Loucy (cell line): ENCODE measurements at regions not wholly inside any gene's neighbourhood (a gene's known extent, or its start where the extent isn't known, plus 50 kb on each side); places are given as distances from the start of the nearest gene placed in this dataset.
"Not testable (repeated sequence)": the region's sequence is repeated elsewhere in the genome, so short reads cannot be mapped to it uniquely, and the experiment has no call there.

Experiments
- H2AFZ ChIP-seq: fragments of 200-600 bp; sonication (generic); 2 replicates; pipeline ENCODE4 v1.6.0; 2016; ENCODE audit warnings: antibody characterized with exemption, mild to moderate bottlenecking, low read length, moderate library complexity
- H3F3A ChIP-seq: fragments of 200-600 bp; 2 replicates; pipeline ENCODE4 v1.6.0; 2016; ENCODE audit warnings: antibody characterized with exemption, low read depth, mild to moderate bottlenecking
- H3K27me3 ChIP-seq: fragments of 200-600 bp; sonication (generic); 2 replicates; pipeline ENCODE4 v1.6.1; 2014; ENCODE audit warnings: low read length, mild to moderate bottlenecking; ENCODE audit not compliant: insufficient read depth, poor library complexity, severe bottlenecking
- H3K36me3 ChIP-seq: fragments of 200-600 bp; sonication (generic); 2 replicates; pipeline ENCODE4 v1.6.1; 2016; ENCODE audit warnings: low read length; ENCODE audit not compliant: insufficient read depth
- H3K4me1 ChIP-seq: fragments of 200-600 bp; sonication (generic); 2 replicates; pipeline ENCODE4 v1.5.1; 2014; ENCODE audit warnings: low read length, mild to moderate bottlenecking; ENCODE audit not compliant: insufficient read depth, poor library complexity, severe bottlenecking
- H3K4me2 ChIP-seq: fragments of 200-600 bp; sonication (generic); 2 replicates; pipeline ENCODE4 v1.6.0; 2014; ENCODE audit warnings: antibody characterized with exemption, low read length, low read depth, mild to moderate bottlenecking; ENCODE audit not compliant: poor library complexity, severe bottlenecking
- H3K4me3 ChIP-seq: fragments of 200-600 bp; sonication (generic); 2 replicates; pipeline ENCODE4 v1.5.1; 2014; ENCODE audit warnings: low read length, mild to moderate bottlenecking, mixed read lengths; ENCODE audit not compliant: poor library complexity, severe bottlenecking
- H3K79me2 ChIP-seq: fragments of 200-600 bp; sonication (generic); 2 replicates; pipeline ENCODE4 v1.6.1; 2014; ENCODE audit warnings: low read length; ENCODE audit not compliant: insufficient read depth
- H3K9ac ChIP-seq: fragments of 200-600 bp; sonication (generic); 2 replicates; pipeline ENCODE4 v1.6.0; 2014; ENCODE audit warnings: mild to moderate bottlenecking, low read depth, low read length, moderate library complexity; ENCODE audit not compliant: poor library complexity, severe bottlenecking
- H3K9me2 ChIP-seq: fragments of 200-600 bp; sonication (generic); replicated peaks from 2 replicates; pipeline ENCODE4 v1.6.1; 2016; ENCODE audit warnings: low read depth, low read length, mixed read lengths
- H3K9me3 ChIP-seq: fragments of 200-600 bp; sonication (generic); 2 replicates; pipeline ENCODE4 v1.6.1; 2014; ENCODE audit warnings: mild to moderate bottlenecking, antibody characterized with exemption, low read length, low read depth; ENCODE audit not compliant: insufficient read depth
- H4K20me1 ChIP-seq: fragments of 200-600 bp; sonication (generic); 2 replicates; pipeline ENCODE4 v1.6.0; 2014; ENCODE audit warnings: antibody characterized with exemption, low read length, mild to moderate bottlenecking; ENCODE audit not compliant: insufficient read depth, poor library complexity, severe bottlenecking
- EZH2phosphoT487 ChIP-seq: fragments of 200-600 bp; IDR thresholded peaks from 2 replicates; pipeline ENCODE4 v1.6.1; 2018; ENCODE audit warnings: antibody characterized with exemption, mild to moderate bottlenecking, moderate library complexity, borderline replicate concordance
- TF ChIP-seq, protein P1 (sequence below): fragments of 200-600 bp; sonication (generic); conservative IDR thresholded peaks from 2 replicates; pipeline ENCODE4 v1.5.1; 2014; ENCODE audit warnings: mild to moderate bottlenecking, antibody characterized with exemption, low read length

DNA sequence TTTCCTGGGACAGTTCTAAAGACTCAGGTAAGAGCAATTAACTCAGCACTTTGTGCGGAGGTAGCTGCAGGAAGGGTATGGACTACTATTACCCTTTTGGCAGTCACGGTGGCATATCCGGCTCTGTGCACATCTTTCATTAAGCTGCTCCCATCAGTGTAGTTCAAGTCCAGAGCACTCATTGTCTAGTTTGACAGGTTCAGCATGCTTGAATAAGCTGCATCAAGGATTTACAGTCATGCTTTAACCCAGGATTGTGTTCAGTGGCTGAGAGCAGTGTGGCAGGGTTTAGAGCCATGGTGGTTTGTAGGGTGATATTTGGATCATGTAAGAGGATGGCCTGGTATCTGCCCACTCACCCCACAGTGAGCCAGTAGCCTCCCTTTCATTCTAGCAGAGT lies 294.5 kb upstream of the NPAP1 start:
- not testable (repeated sequence) for H3K9me3 ChIP-seq, H3K4me2 ChIP-seq, H3F3A ChIP-seq

DNA sequence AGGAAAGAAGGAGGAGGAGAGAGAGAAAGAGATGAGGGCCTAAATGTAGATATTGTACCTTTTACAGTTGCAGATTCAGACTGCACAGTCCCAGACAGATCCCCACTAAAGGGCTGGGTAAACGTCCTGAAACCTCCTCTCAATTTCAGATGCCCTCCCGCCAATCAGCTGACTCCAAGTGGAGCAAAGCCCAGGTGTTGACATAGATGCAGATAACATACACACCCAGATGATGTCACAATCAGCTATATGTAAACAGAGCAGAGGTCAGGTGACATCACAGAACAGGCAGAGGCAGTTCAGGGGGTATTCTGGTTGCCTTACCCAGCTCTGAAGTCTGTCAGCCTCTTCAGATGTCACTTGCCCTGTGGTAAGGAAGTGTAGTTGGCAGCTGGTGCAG lies 290.3 kb upstream of the NPAP1 start:
- not testable (repeated sequence) for H4K20me1 ChIP-seq, H3K79me2 ChIP-seq, H3K27me3 ChIP-seq, H3K36me3 ChIP-seq, H3K9me2 ChIP-seq, H3K9me3 ChIP-seq, H2AFZ ChIP-seq, H3K4me1 ChIP-seq, H3K4me3 ChIP-seq, H3F3A ChIP-seq, H3K9ac ChIP-seq, H3K4me2 ChIP-seq

More for the DNA sequence above, 294.5 kb upstream of the NPAP1 start:
- H4K20me1 ChIP-seq, H3K9me2 ChIP-seq, H3K4me1 ChIP-seq, H2AFZ ChIP-seq, H3K79me2 ChIP-seq, H3K36me3 ChIP-seq, H3K27me3 ChIP-seq, H3K9ac ChIP-seq, H3K4me3 ChIP-seq: not testable (repeated sequence)

DNA sequence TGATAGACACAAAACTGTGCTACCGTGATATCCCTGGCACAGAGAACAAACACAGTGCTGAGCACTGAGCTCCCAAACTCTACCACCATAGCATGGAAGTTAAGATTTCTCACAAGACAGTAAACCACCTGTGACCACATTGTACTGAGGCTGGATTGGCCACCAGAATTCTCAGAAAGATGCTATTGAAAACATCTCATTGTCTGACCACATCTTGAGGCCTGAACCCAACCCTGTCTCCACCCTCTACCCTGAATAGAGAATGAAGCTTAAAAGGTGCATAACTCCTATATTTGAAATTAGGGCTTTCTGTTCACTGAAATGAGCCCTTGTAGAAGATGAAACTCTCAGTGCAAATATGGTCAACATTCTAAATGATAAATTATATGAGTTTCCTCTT lies 281.3 kb upstream of the NPAP1 start:
- no peak for TF ChIP-seq EZH2phosphoT487
- TF ChIP-seq, protein P1, sequence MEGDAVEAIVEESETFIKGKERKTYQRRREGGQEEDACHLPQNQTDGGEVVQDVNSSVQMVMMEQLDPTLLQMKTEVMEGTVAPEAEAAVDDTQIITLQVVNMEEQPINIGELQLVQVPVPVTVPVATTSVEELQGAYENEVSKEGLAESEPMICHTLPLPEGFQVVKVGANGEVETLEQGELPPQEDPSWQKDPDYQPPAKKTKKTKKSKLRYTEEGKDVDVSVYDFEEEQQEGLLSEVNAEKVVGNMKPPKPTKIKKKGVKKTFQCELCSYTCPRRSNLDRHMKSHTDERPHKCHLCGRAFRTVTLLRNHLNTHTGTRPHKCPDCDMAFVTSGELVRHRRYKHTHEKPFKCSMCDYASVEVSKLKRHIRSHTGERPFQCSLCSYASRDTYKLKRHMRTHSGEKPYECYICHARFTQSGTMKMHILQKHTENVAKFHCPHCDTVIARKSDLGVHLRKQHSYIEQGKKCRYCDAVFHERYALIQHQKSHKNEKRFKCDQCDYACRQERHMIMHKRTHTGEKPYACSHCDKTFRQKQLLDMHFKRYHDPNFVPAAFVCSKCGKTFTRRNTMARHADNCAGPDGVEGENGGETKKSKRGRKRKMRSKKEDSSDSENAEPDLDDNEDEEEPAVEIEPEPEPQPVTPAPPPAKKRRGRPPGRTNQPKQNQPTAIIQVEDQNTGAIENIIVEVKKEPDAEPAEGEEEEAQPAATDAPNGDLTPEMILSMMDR = no peak
- no peaks in the 10 kb centered on the region for H3K36me3 ChIP-seq
- no peak overlapping the region for H2AFZ ChIP-seq
- H4K20me1 ChIP-seq = no peaks in the 10 kb centered on the region
- H3F3A ChIP-seq = no peaks in the 10 kb centered on the region
- H3K9me2 ChIP-seq = no peaks in the 10 kb centered on the region
- H3K4me2 ChIP-seq = no peak overlapping the region
- no peak overlapping the region for H3K4me3 ChIP-seq
- H3K9ac ChIP-seq = no peak overlapping the region
- no peaks in the 10 kb centered on the region for H3K9me3 ChIP-seq
- no peaks in the 10 kb centered on the region for H3K27me3 ChIP-seq
- H3K4me1 ChIP-seq = no peaks in the 10 kb centered on the region
- no peaks in the 10 kb centered on the region for H3K79me2 ChIP-seq

DNA sequence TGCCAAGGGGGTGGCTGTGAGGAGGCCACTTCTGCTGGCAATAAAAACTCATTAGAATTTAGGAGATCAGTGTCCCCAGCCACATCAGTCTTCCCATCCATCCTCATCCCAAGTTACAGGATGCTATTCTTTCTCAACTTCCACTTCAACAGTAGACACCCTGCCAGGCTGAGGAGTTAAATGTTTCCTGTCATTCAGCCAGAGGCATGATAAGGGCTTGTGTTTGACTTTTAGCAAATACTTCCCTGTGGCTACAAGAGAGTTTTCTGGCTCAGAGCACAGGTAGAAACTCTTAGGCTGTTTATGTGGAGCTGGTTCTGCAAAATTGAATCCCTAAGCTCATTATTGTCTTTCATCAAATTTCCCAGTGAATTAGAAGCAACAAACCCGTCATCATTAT lies 262.9 kb upstream of the NPAP1 start:
- H3K9ac ChIP-seq, H4K20me1 ChIP-seq, H3K79me2 ChIP-seq, H3K36me3 ChIP-seq, H3K4me3 ChIP-seq, H3F3A ChIP-seq, H3K9me3 ChIP-seq, H2AFZ ChIP-seq, H3K27me3 ChIP-seq, H3K4me2 ChIP-seq, H3K9me2 ChIP-seq, H3K4me1 ChIP-seq: not testable (repeated sequence)

DNA sequence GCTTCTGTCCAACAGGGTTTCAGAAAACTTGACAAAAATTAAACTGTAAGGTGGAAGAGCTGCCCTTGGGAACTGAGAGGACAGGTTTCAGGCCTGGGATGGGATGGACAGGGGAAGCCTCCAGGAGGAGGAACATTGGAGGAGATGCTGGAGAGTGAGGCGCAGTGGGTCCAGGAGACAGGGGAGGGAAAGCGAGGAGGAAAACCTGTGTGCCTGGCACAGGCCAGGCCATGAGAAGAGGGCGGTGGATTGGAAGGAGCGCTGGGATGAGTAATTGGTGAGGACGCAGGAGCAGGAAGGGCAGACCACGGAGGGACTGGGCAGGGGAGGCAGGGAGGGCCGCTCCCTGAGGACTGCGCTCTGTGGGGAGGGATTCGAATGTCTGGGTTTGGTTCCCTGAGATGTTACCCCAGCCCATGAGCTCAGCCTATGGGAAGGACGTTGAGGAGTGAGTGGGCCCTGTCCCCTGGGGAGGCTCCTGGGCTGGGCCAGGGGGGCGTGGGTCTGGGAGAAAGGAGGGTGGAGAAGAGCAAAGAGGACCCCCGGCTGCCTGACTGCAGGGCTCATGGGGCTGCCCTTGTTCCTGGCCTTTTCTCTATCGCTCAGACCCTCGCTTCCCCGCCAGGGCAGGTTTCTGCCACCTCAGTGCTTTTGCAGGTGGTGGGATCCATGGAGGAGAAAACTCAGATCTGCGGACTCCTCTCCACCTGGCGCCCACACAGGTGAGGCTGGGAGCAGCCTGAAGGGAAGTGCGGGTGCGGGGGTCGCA lies 249.1 kb upstream of the NPAP1 start:
- not testable (repeated sequence) for H3F3A ChIP-seq, H3K9ac ChIP-seq, H4K20me1 ChIP-seq, H3K4me3 ChIP-seq, H3K79me2 ChIP-seq, H2AFZ ChIP-seq, H3K27me3 ChIP-seq, H3K9me2 ChIP-seq, H3K4me2 ChIP-seq, H3K36me3 ChIP-seq, H3K9me3 ChIP-seq, H3K4me1 ChIP-seq

DNA sequence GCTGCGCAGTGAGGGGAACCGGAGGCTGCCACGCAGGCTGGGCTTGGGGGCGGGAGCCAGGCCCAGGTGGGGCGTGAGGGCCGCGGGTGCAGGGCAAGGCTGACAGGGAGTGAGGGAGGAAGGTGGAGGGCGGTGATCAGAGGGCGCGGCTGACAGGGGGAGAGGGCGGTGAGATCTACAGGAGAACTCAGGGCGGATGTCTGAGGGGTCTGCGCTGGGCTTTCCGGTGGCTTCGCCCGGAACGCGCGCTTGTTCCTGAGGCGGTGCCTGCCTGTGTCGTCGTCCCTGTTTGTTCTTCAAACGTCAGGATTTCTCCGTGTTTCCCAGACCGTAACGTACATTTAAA lies 248.5 kb upstream of the NPAP1 start:
- not testable (repeated sequence) for H3K27me3 ChIP-seq, H3K36me3 ChIP-seq, H3K4me1 ChIP-seq, H3K9me2 ChIP-seq, H3K4me3 ChIP-seq, H3K9ac ChIP-seq, H3F3A ChIP-seq, H3K4me2 ChIP-seq, H3K79me2 ChIP-seq, H2AFZ ChIP-seq, H3K9me3 ChIP-seq, H4K20me1 ChIP-seq
